DMS153 (cell line): ENCODE measurements at regions not wholly inside any gene's neighbourhood (a gene's known extent, or its start where the extent isn't known, plus 50 kb on each side); places are given as distances from the start of the nearest gene placed in this dataset.
"Not testable (repeated sequence)": the region's sequence is repeated elsewhere in the genome, so short reads cannot be mapped to it uniquely, and the experiment has no call there.

Experiments
- DNase-seq: peaks from one replicate; lab custom pipeline; 2025; lab: John Stamatoyannopoulos, UW

DNA sequence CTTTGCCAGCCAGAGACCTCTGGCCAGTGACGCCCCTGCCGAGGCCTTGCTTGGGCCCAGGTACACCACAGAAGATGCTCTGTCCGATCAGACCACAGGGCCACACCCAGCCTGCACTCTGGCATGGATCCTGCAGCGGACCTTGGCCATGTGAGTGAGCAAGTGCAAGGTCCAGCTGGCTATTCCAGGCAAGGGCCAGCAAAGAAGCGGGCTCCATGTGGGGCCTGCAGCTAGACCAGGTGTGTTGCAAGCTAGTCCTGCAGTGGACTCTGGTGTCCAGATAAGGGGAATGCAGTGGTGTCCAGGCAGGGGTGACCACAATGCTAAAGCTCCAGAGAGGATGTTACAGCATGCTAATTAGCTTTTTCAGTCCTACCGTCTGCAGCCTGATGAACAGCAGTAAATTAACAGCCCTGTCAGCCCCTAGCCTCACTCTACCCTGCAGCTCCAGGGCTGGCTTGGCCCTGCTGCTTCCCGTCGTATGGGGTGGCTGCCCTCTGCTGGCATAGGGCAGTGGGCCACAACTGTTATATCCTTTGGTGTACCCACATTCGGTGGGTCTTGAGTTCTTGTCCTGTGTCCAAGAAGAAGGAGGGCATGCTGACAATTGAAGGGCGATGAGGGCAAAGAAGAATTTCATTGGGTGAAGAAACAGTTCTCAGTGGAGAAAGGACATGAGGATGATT, 284.5 kb upstream of the POU5F2 start:
- no peak for DNase-seq

DNA sequence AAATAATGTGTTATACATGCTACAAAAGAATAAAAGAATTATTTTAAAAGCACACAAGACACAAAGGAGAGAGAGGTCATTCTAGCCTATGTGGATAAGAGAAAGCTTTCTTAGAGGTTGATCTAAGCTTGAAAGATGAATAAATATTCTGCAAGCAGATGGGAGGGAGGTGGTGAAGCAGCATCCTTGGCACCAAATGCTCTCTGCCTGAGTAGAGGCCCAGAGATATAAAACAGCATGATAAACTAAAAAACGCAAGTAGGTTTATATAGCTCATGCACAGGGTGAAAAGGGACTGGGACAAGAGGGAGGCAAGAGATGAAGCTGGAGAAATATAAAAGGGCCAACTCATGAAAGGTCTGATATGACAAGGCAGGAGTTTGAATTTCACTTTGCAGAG, 283.2 kb upstream of the POU5F2 start:
- DNase-seq, result no peak

DNA sequence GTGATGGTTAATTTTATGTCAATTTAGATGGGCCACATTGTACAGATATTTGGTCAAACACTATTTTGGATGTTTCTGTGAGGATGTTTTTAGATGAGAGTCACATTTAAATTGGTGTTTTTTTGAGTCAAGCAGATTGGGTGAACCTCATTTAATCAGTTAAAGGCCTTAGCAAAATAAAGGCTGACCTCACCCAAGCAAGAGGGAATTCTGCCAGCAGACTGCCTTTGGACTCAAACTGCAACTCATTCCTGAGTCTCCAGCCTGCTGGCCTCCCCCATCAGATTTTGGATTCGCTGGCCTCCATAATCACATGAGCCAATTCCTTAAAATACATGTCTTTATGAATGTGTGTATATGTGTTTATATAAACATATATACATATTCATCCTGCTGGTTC, 282.7 kb upstream of the POU5F2 start:
- no peak for DNase-seq

DNA sequence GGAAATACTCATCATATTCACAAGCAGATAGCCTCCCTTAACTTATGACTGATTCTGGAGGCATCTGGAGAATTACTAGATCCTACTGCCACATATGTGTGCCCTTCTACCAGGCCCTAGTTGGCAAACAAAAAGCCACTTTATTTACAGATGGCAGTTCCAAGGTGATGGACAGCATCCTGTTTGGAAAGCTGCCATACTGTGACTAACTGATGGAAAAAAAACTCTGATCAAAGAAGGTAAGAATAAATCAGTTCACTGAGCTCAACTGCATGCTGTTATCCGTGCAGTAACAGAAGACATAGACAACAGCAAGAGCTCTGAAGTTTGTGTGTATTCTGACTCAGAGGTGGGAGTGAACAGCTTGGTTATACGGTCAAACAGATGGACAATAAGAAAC, 279.8 kb upstream of the POU5F2 start:
- peak; percentile 75 for DNase-seq

DNA sequence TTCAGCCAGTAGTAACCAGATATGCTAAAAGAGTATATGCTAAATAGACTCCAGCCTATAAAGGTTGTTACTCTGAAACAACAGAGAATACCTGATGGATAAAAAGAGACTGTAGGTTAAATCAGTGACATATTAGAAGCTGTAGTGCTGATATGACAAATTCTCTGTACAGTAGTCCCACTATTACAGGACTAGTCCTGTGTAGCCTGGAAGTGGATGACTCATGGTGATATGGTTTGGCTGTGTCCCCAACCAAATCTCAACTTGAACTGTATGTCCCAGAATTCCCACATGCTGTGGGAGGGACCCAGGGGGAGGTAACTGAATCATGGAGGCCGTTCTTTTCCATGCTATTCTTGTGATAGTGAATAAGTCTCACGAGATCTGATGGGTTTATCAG, 276.2 kb upstream of the POU5F2 start:
- DNase-seq, result no peak

DNA sequence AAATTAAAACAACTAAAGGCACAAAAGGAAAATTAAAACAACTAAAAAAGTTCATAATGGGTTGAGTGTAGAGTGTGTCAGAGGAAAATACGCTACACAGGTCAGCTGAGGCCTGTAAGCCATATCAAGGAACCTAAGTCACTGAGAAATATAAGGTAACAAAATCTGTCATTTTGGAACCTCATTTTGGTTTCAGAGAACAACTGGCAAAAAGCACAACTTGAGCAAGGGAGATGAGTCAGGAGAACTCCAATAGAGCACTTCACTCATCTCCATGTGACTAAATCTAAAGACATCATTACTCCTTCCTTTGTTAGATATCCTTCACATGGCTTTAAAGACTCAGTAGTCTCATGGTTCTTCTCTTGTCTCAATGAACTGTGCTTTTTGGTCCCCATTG, 269.4 kb upstream of the POU5F2 start:
- no peak for DNase-seq

DNA sequence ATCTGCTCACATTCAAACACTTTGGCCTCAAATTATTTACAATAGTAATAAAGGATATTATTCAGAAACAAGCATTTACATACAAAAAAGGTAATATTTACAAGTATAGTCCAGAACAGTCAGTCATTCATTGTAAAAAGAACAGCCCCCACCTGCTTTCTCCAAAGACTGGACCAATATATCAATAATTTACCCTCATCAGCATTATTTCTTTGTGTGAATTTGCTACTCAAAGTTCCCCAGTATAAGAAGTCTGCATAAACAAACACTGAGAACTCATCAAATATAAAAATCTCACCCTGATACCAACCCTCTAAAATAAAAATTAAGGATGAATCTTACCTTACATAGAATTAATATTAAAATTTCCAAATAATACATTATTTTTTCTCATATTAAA, 267.8 kb upstream of the POU5F2 start:
- no peak for DNase-seq

DNA sequence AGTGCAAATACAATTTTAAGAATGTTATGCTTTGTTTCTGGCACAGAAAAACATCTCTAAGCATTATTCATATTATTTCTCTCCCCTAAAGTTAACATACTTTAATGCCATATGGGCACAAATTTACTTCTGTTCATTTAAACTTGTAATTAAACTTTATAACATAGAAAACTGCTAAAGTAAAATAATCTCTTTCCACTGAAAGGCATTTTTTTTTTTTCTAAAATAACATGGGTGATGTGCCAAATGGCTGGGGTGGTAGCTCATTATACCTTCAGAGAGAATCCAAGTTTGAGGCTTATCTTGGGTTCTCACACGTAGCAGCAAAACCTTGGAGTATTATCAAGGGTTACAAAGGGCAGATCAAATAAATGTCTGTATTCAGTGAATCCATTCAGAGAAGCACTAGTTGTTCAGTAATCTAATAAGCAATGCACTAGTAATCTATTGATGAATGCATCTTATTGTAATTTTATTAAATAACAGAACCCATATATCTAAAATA, 257.6 kb upstream of the POU5F2 start:
- DNase-seq, result no peak

DNA sequence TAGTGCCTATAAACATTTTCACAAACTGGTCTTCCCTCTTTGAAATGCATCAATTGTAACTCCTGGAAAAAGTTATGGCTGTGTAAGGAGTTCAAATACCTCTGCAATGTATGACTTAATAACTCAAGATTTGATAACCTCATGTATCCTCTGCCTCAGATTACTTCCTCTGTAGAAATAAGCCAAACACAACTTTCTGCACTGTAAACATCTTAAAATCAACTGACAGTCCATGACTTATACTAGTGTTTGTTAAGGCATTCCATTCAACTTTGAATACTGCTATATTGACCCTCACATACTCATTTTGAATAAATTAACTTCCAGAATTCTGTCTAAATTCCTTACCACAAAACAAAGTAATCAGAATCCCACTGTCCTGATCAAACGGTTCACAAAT, 256.2 kb upstream of the POU5F2 start:
- DNase-seq, result no peak

DNA sequence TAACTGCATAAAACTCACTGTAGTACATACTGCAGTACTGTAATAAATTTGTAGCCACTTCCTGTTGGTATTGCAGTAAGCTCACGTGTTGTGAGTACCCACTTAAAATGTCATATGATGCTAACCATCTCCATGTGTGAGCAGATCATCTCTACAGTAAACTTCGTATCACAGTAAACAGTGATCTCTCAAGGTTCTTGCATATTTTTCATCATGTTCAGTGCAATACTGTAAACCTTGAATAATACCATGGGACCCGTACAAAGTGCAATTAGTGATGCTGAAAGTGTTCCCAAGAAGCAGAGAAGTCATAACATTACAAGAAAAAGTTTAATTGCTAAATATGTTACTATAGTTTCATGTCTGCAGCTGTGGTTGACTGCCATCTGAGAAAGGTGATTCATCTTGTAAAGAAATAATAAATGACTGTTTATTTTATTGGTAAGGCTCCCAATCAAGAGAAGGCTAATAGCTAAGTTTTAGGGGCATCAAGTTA, 253.8 kb upstream of the POU5F2 start:
- DNase-seq, result peak; percentile 0

DNA sequence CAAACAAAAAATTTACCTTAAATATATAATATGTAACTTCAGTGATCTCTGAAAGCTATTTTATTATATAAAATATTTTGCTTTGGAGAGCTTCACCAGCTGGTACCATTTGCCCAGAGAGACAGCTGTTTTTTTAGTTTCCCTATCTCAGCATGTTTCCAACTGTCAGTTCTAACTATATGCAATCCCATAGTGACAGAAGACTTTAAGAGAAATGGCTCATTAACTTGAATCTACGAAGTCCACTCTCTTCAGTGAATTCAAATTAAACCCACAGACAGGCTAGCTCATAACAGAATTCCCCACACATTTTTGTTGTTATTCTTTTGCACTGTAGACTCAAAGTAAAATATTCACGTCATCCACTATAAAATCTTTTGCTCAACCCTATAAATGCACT, 251.8 kb upstream of the POU5F2 start:
- no peak for DNase-seq

DNA sequence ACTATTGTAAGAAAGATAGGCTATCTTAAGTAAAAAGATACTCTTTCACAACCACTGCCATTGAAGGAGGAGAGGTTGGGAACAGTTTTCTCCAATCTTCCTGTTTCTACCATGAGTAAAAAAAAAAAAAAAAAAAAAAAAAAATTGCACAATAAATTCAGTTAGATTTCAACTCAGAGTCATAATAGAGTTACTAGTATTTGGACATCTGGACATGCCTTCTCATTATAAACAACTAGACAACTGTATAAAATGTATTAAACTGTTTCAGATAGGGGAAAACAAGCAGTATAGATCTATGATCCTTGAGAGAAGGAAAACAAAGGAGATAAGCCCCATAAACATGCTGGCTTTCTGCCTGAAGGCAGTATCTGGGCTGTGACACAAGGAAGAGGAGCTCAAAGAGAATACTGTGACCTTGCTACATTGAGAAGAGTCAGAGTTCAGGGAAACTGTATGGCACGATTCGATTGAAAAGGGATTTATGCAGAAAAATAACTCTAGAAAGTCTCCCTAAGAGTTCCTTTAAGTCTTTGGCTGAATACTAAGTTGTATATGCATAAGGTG, 249.2 kb upstream of the POU5F2 start:
- DNase-seq, result no peak

DNA sequence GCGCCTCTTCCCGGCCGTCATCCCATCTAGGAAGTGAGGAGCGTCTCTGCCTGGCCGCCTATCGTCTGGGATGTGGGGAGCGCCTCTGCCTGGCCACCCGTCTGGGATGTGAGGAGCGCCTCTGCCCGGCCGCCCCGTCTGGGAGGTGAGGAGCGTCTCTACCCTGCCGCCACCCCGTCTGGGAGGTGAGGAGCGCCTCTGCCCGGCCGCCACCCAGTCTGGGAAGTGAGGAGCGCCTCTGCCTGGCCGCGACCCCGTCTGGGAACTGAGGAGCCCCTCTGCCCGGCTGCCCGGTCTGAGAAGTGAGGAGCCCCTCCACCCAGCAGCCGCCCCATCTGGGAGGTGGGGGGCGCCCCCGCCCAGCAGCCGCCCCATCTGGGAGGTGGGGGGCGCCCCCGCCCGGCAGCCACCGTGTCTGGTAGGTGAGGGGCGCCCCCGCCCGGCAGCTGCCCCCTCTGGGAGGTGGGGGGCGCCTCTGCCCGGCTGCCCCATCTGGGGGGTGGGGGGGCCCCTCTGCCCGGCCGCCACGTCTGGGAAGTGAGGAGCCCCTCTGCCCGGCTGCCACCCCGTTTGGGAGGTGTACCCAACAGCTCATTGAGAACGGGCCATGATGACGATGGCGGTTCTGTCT, 244.7 kb upstream of the POU5F2 start:
- not testable (repeated sequence) for DNase-seq

DNA sequence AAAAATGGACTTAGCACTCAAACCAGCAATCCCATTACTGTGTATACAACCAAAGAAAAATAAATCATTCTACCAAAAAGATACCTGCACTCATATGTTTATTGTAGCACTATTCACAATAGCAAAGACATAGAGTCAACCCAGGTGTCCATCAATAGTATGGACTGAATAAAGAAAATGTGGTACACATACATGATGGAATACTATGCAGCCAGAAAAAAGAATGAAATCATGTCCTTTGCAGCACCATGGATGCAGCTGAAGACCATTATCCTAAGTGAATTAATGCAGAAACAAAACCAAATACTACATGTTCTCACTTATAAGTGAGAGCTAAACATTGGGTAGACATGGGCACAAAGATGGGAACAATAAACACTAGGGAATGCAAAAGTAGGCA, 236.8 kb upstream of the POU5F2 start:
- DNase-seq, result no peak

DNA sequence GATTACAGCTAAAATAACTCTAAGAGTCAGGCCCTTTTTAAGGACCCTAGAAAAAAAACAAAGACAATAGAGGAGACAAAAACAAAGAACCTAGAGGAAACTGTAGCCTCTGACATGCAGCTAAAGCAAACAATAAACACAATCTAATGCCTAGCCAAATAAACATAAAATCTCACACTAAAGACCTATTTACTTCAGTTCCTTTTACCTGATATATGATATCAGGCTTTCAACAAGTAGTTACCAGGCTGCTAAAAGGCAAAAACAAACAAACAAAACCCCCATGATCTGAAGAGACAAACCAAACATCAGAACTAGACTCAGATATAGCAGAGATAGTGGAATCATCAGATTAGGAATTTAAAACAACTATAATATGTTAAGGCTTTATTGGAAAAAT, 226.5 kb upstream of the POU5F2 start:
- DNase-seq, result peak; percentile 79

DNA sequence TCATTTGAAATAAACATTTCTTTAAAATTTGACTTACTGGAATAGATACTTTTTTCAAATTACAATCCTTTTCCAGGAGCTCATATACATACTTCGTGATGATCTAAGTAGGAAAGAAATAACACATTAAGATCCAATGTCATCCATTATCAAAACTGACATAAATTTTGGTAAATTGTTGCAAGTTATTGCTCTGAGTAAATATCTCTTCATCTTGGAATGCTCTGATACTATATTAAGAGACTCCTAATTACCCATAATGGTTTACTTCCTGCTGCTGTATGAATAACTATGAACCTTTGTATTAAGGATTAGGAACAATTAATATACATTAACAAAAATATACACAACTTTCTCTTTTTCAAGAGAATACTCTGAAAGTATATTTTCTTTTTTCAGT, 223.0 kb upstream of the POU5F2 start:
- no peak for DNase-seq

DNA sequence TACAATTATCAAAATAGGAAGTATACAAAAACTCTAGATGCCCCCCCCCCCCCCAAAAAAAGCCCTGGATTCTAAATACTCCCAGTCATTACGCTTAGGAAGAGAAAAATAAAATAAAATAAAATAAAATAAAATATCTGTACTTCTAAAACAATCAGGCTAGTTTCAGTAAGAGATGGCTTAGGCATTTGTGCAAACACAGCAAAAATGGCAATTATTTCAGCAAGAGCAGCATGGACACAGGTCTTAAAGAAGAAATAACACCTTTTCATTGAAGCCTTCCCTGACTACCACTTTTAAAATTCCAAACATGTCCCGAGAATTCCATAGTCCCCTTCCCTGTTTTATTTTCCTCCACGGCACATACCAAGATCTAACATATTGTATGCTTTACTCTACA, 218.6 kb upstream of the POU5F2 start:
- no peak for DNase-seq

DNA sequence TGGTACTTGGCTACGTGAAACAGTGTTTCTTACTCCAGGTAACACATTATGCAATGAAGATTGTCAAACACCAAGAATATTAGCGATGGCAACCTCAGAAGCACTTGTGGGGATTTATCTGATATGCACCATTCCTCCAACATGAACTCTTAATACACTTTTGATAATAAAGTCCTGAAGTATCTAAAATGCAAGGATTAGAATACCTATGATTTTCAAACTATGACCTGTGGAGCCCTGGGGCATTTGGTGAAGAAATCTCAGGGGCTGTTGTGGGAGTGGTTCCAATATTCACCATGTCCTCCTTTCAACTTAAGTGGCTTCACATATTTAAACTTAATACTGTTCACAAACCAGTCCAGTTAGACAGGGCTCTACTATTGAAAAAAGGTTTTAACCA, 214.6 kb upstream of the POU5F2 start:
- no peak for DNase-seq

DNA sequence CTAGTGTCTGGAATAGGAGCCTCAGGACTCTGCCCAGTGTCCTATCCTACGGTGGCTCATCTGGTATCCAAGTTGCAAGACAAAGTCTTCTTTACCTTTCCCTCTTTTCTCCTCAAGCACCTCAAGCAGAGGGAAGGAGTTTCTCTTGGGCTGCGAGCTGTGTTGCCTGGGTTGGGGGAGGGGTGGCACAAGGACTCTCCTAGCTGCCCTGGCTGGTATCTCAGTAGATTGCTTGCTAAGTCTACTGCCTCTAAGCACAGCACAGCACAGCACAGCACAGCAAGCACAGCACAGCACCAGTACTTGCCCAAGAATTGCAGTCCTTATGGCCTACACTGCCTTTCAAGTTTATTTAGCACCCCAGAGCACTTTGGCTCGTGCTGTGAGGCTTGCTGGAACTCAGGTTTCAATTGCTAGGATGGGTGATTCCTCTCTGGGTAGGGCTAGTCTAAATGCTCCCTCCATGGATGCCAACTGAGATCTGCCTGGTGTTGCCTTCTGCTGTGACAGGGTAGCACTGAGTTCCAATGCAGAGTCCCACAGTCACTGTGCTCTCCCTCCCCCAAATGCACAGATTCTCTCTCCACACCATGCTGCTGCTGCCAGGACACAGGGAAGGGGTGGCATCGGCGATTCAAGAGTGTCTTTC, 213.1 kb upstream of the POU5F2 start:
- DNase-seq, result no peak

DNA sequence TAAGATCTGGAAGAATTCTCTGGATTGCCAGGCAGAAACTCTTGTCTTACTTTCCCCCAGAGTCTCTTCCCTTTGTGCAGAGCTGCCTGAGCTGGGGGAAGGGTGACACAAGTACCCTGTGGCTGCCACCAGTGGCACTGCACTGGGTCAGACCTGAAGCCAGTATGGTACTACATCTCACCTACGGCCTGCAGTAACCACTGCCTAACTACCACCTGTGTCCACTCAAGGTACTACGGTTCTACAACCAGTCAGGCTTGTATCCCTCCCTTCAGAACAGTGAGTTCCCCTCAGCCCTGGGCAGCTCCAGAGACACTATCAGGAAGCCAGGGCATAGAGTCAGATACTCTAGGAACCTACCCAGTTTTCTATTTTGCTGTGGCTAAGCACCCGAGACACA, 212.0 kb upstream of the POU5F2 start:
- no peak for DNase-seq

DNA sequence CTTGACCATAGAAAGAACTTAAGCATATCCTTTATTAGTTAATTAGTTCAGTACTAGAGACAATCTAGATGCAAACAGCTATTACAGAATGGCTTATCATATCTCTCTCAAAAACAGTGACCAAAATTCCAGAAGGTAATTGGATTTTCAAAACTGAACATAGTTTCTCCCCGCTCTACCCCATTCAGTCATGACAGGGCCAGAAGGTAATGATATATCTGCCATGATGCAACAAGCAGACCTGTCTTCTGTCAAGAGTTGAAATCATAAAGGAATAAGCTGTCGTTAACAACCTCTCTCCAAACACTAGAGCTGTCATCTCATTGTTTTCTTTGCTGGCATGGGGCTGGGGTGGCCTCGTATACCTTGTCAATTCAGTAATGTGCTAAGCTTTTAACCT, 200.5 kb upstream of the POU5F2 start:
- peak; percentile 24 for DNase-seq

DNA sequence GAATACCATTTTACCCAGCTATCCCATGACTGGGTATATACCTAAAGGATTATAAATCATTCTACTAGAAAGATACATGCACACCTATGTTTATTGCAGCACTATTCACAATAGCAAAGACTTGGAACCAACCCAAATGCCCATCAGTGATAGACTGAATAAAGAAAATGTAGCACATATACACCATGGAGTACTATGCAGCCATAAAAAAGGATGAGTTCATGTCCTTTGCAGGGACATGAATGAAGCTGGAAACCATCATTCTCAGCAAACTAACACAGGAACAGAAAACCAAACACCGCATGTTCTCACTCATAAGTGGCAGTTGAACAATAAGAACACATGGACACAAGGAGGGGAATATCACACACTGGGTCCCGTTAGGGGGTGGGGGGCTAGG, 191.9 kb upstream of the POU5F2 start:
- DNase-seq, result not testable (repeated sequence)

DNA sequence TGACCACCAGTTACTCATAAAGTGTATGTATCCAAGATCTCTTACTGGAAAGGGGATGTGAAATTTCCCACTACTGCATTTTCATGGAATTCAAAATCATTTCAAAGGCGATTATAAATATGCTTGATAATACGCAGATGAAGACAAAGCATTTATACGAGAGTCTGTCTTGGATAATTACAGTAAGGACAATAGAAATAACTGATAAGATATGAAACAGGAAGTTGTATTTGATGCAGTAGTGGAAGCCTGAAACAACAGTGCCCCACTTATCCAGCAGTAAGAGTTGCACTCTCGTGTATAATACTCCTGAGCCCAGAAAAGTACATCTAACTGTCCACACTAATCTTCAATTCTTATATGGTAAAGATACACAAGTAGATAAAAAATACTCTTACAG, 188.7 kb upstream of the POU5F2 start:
- no peak for DNase-seq
